CD4-positive, alpha-beta T cell treated with Interleukin-21 for 1 hour (primary cell): ENCODE measurements at regions not wholly inside any gene's neighbourhood (a gene's known extent, or its start where the extent isn't known, plus 50 kb on each side); places are given as distances from the start of the nearest gene placed in this dataset.

ENCODE experiments used
- DNase-seq: peaks from one replicate; pipeline ENCODE4 v3.0.0-alpha.2; 2020

- DNase-seq: no peak
These were observed 165.3 kb upstream of the ZMIZ1 start for GRCh38 chr10:78903341-78903940.

GRCh38 chr10:78904196-78904595, 164.6 kb upstream of the ZMIZ1 start:
- no peak for DNase-seq

GRCh38 chr10:78905015-78905956, 163.5 kb upstream of the ZMIZ1 start:
- DNase-seq: no peak

GRCh38 chr10:78905957-78906308, 162.8 kb upstream of the ZMIZ1 start:
- no peak for DNase-seq

GRCh38 chr10:78906734-78907390, 161.9 kb upstream of the ZMIZ1 start:
- no peak for DNase-seq

- DNase-seq: no peak
These were observed 161.1 kb upstream of the ZMIZ1 start for GRCh38 chr10:78907551-78908211.

- DNase-seq: no peak
These were observed 159.5 kb upstream of the ZMIZ1 start for GRCh38 chr10:78909221-78909620.

- DNase-seq: no peak
These were observed 158.7 kb upstream of the ZMIZ1 start for GRCh38 chr10:78910021-78910420.

- no peak for DNase-seq
These were observed 158.3 kb upstream of the ZMIZ1 start for GRCh38 chr10:78910476-78910875.

GRCh38 chr10:78910886-78911285, 157.9 kb upstream of the ZMIZ1 start:
- DNase-seq: no peak

GRCh38 chr10:78911533-78912340, 157.0 kb upstream of the ZMIZ1 start:
- no peak for DNase-seq

GRCh38 chr10:78912361-78913218, 156.2 kb upstream of the ZMIZ1 start:
- DNase-seq: no peak

- DNase-seq: no peak
These were observed 155.3 kb upstream of the ZMIZ1 start for GRCh38 chr10:78913219-78914059.

- no peak for DNase-seq
These were observed 154.7 kb upstream of the ZMIZ1 start for GRCh38 chr10:78914060-78914378.

GRCh38 chr10:78914502-78915189, 154.1 kb upstream of the ZMIZ1 start:
- DNase-seq: no peak

- DNase-seq: no peak
These were observed 153.6 kb upstream of the ZMIZ1 start for GRCh38 chr10:78915190-78915518.

GRCh38 chr10:78916227-78916626, 152.5 kb upstream of the ZMIZ1 start:
- DNase-seq: no peak

- DNase-seq: no peak
These were observed 149.4 kb upstream of the ZMIZ1 start for GRCh38 chr10:78919181-78919966.

GRCh38 chr10:78920011-78920410, 148.8 kb upstream of the ZMIZ1 start:
- DNase-seq: no peak
